HepG2 (cell line): ENCODE measurements at regions not wholly inside any gene's neighbourhood (a gene's known extent, or its start where the extent isn't known, plus 50 kb on each side); places are given as distances from the start of the nearest gene placed in this dataset.

Experiments
- ATAC-seq: fragments of 200-7000 bp; cut with Tn5 transposase; 3 replicates; pipeline ENCODE4 v1.9.1; 2020; ENCODE audit warnings: mild to moderate bottlenecking, moderate library complexity
- BruUV-seq: library from RNA; stranded (reverse); fragments of 400-500 nt; replicated peaks from 2 replicates; lab custom pipeline; 2021; lab: Mats Ljungman, UMichigan
- CTCF ChIA-PET: fragments of 300-600 bp; formaldehyde crosslinking; extraction: SDS; loops from one replicate; lab custom pipeline; 2021; ENCODE audit warnings: low total read pairs, inconsistent platforms, low intra/inter-chr PET ratio; lab: Yijun Ruan, JAX
- POLR2A ChIA-PET: fragments of 350-600 bp; sonication (Branson Sonifier 250); formaldehyde crosslinking; loops from one replicate; lab custom pipeline; 2020; ENCODE audit warnings: antibody characterized with exemption, inconsistent platforms; lab: Yijun Ruan, JAX
- DNase-seq: peaks from one replicate; pipeline ENCODE4 v3.0.0-alpha.2; 2015; ENCODE audit warnings: low spot score
- FAIRE-seq: peaks from 3 replicates; lab custom pipeline; 2011; peaks lifted over from hg19 to GRCh38; lab: Jason Lieb, UNC
- H2AFZ ChIP-seq: one replicate; pipeline ENCODE4 v1.6.1; 2011; ENCODE audit warnings: low read length, inconsistent platforms
- H3K27ac ChIP-seq: fragments of 300-600 bp; 3 replicates; pipeline ENCODE4 v1.8.0; 2011; ENCODE audit warnings: mixed run types, mild to moderate bottlenecking, mixed read lengths, low read length, inconsistent platforms; ENCODE audit not compliant: insufficient read depth; ENCODE audit errors: extremely low read length
- H3K27me3 ChIP-seq, 2 experiments: fragments of 200-600 bp in 1 of 2; 2 replicates in 1 of 2; 3 replicates in 1 of 2; pipeline versions ENCODE4 v1.6.0 to v1.8.0; 2011; ENCODE audit warnings: low read length in 2 of 2, mild to moderate bottlenecking in 2 of 2, moderate library complexity in 2 of 2, inconsistent platforms in 1 of 2; ENCODE audit not compliant: insufficient read depth in 2 of 2, control insufficient read depth in 1 of 2
- H3K36me3 ChIP-seq, 2 experiments: fragments of 200-600 bp in 1 of 2; replicated peaks in 1 of 2; 2 replicates in 1 of 2; 3 replicates in 1 of 2; pipeline versions ENCODE4 v1.5.1 to v1.8.0; 2011; ENCODE audit warnings: low read length in 2 of 2, inconsistent platforms in 1 of 2; ENCODE audit not compliant: insufficient read depth in 2 of 2, control insufficient read depth in 1 of 2
- H3K4me1 ChIP-seq: 2 replicates; pipeline ENCODE4 v1.5.1; 2012; ENCODE audit warnings: low read length, inconsistent platforms; ENCODE audit not compliant: insufficient read depth
- H3K4me2 ChIP-seq: 2 replicates; pipeline ENCODE4 v1.6.0; 2011; ENCODE audit warnings: low read depth, low read length, inconsistent platforms
- H3K4me3 ChIP-seq, 3 experiments: fragments of 200-600 bp in 1 of 3; sonication (generic), shearing (Covaris generic) in 1 of 3; replicated peaks in 1 of 3; 2 replicates each; pipeline ENCODE4 v1.5.1; 2011 to 2016; ENCODE audit warnings: low read length in 3 of 3, inconsistent platforms in 2 of 3, low read depth in 2 of 3, mild to moderate bottlenecking in 2 of 3, control low read depth in 1 of 3, mixed read lengths in 1 of 3; ENCODE audit not compliant: insufficient read depth in 1 of 3
- H3K79me2 ChIP-seq: one replicate; pipeline ENCODE4 v1.6.1; 2011; ENCODE audit warnings: low read length, inconsistent platforms; ENCODE audit not compliant: insufficient read depth
- H3K9ac ChIP-seq: 2 replicates; pipeline ENCODE4 v1.6.0; 2011; ENCODE audit warnings: mild to moderate bottlenecking, low read depth, low read length, inconsistent platforms; ENCODE audit not compliant: insufficient read depth
- H3K9me3 ChIP-seq: 2 replicates; pipeline ENCODE4 v1.5.1; 2012; ENCODE audit warnings: mild to moderate bottlenecking, low read length
- H4K20me1 ChIP-seq: 2 replicates; pipeline ENCODE4 v1.6.0; 2011; ENCODE audit warnings: inconsistent platforms, mild to moderate bottlenecking, low read length, moderate library complexity; ENCODE audit not compliant: insufficient read depth
- ATRX ChIP-seq: sonication (generic); formaldehyde crosslinking; IDR thresholded peaks from 2 replicates; pipeline ENCODE4 v1.4.0; 2020; ENCODE audit warnings: missing genetic modification reagents, borderline replicate concordance
- CHCHD3 ChIP-seq: sonication (generic); formaldehyde crosslinking; IDR thresholded peaks from 2 replicates; pipeline ENCODE4 v1.8.0; 2022; ENCODE audit warnings: mild to moderate bottlenecking, missing genetic modification reagents, moderate library complexity
- ELK4 ChIP-seq: sonication (generic); formaldehyde crosslinking; IDR thresholded peaks from 2 replicates; pipeline ENCODE4 v1.9.0; 2021; ENCODE audit warnings: missing genetic modification reagents, borderline replicate concordance
- HNRNPUL1 ChIP-seq: fragments of 200-400 bp; formaldehyde crosslinking; IDR thresholded peaks from 2 replicates; pipeline ENCODE4 v1.6.1; 2017; ENCODE audit warnings: low read depth, mild to moderate bottlenecking, low read length, moderate library complexity
- HOXA7 ChIP-seq: sonication (generic); formaldehyde crosslinking; IDR thresholded peaks from 2 replicates; pipeline ENCODE4 v1.8.1; 2022; ENCODE audit warnings: mild to moderate bottlenecking, missing genetic modification reagents, moderate library complexity
- ISL2 ChIP-seq: sonication (generic); formaldehyde crosslinking; IDR thresholded peaks from 2 replicates; pipeline ENCODE4 v1.5.0; 2020; ENCODE audit warnings: missing genetic modification reagents
- JARID2 ChIP-seq: sonication (generic); formaldehyde crosslinking; IDR thresholded peaks from 2 replicates; pipeline ENCODE4 v1.8.1; 2023; ENCODE audit warnings: missing genetic modification reagents, inconsistent platforms; ENCODE audit not compliant: insufficient replicate concordance
- MAFG ChIP-seq: sonication (generic); formaldehyde crosslinking; IDR thresholded peaks from 2 replicates; pipeline ENCODE4 v1.5.1; 2020; ENCODE audit warnings: mild to moderate bottlenecking, missing genetic modification reagents
- NFIB ChIP-seq: sonication (generic); formaldehyde crosslinking; IDR thresholded peaks from 2 replicates; pipeline ENCODE4 v1.9.0; 2021; ENCODE audit warnings: missing genetic modification reagents, mild to moderate bottlenecking, borderline replicate concordance
- SRY ChIP-seq: sonication (generic); formaldehyde crosslinking; IDR thresholded peaks from 2 replicates; pipeline ENCODE4 v1.8.0; 2022; ENCODE audit warnings: mild to moderate bottlenecking, missing genetic modification reagents
- ZFP91 ChIP-seq: sonication (generic); formaldehyde crosslinking; IDR thresholded peaks from 2 replicates; pipeline ENCODE4 v1.9.0; 2022; ENCODE audit warnings: missing genetic modification reagents, mild to moderate bottlenecking, borderline replicate concordance
- ZNF12 ChIP-seq: sonication (generic); formaldehyde crosslinking; IDR thresholded peaks from 2 replicates; pipeline ENCODE4 v1.5.0; 2020; ENCODE audit warnings: missing genetic modification reagents
- ZNF564 ChIP-seq: sonication (generic); formaldehyde crosslinking; IDR thresholded peaks from 2 replicates; pipeline ENCODE4 v1.8.1; 2023; ENCODE audit warnings: mild to moderate bottlenecking, missing genetic modification reagents
- ZNF569 ChIP-seq: sonication (generic); formaldehyde crosslinking; IDR thresholded peaks from 2 replicates; pipeline ENCODE4 v1.5.0; 2020; ENCODE audit warnings: mild to moderate bottlenecking, missing genetic modification reagents, moderate library complexity, borderline replicate concordance
- ZNF710 ChIP-seq: sonication (generic); formaldehyde crosslinking; IDR thresholded peaks from 2 replicates; pipeline ENCODE4 v1.5.0; 2020; ENCODE audit warnings: mild to moderate bottlenecking, missing genetic modification reagents, borderline replicate concordance
- ZNF746 ChIP-seq: sonication (generic); formaldehyde crosslinking; IDR thresholded peaks from 2 replicates; pipeline ENCODE4 v1.8.0; 2022; ENCODE audit warnings: mild to moderate bottlenecking, missing genetic modification reagents
- WGBS: methylation state at CpG from one replicate; pipeline ENCODE4 v1.1.6; 2017; ENCODE audit warnings: low lambda C conversion rate; 5-methylcytosine and 5-hydroxymethylcytosine counted together
- in situ Hi-C: cut with HindIII; loops from 2 replicates; pipeline ENCODE4 v1.10.0; 2017; ENCODE audit warnings: low pct_unique_long_range_greater_than_20kb; ENCODE audit not compliant: extremely low pct_ligation_motif_present
- intact Hi-C: fragments of 100-400 bp; cut with micrococcal nuclease; formaldehyde crosslinking; loops from one replicate; pipeline ENCODE4 v1.10.0; 2022; ENCODE audit not compliant: unreplicated experiment
- TF ChIP-seq, protein P1 (sequence below): IDR thresholded peaks from 2 replicates; pipeline ENCODE4 v1.6.1; 2012; ENCODE audit warnings: low read length, improper control_type of control experiment

- no peak for TF ChIP-seq ZNF710
Measured at GRCh38 chr2:121904656-121905055, 149.2 kb downstream of the TSN start (continued).

DNA sequence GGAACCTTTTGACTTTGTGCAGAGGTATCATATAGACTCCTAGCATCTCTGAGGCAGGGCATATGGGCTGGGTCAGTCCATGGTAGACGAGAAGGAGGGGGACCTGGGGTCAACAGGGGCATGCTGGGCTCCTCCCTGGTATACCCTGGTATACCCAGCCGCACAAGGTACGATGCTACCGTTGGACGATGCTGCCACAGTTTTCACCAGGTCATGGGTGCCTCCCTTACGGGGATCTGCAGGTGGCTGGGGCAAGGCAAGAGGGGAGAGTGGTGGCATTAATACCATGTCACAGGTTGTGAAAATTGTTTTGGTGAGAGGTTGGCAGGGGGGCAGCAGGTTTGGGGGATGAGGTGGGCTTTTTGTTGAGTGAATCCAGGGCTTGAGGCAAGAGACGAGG, 149.8 kb downstream of the TSN start:
- TF ChIP-seq ZNF569 (CRISPR knock-in tag) (no peak), HNRNPUL1 (no peak), MAFG (CRISPR knock-in tag) (no peak), ELK4 (no peak), CHCHD3 (CRISPR knock-in tag) (no peak), ATRX (CRISPR knock-in tag) (no peak), JARID2 (no peak), ZNF746 (CRISPR knock-in tag) (no peak), SRY (CRISPR knock-in tag) (no peak), NFIB (CRISPR knock-in tag) (no peak), ZFP91 (CRISPR knock-in tag) (no peak), ZNF12 (CRISPR knock-in tag) (no peak), HOXA7 (no peak), ZNF564 (no peak), ISL2 (no peak)
- TF ChIP-seq, protein P1, sequence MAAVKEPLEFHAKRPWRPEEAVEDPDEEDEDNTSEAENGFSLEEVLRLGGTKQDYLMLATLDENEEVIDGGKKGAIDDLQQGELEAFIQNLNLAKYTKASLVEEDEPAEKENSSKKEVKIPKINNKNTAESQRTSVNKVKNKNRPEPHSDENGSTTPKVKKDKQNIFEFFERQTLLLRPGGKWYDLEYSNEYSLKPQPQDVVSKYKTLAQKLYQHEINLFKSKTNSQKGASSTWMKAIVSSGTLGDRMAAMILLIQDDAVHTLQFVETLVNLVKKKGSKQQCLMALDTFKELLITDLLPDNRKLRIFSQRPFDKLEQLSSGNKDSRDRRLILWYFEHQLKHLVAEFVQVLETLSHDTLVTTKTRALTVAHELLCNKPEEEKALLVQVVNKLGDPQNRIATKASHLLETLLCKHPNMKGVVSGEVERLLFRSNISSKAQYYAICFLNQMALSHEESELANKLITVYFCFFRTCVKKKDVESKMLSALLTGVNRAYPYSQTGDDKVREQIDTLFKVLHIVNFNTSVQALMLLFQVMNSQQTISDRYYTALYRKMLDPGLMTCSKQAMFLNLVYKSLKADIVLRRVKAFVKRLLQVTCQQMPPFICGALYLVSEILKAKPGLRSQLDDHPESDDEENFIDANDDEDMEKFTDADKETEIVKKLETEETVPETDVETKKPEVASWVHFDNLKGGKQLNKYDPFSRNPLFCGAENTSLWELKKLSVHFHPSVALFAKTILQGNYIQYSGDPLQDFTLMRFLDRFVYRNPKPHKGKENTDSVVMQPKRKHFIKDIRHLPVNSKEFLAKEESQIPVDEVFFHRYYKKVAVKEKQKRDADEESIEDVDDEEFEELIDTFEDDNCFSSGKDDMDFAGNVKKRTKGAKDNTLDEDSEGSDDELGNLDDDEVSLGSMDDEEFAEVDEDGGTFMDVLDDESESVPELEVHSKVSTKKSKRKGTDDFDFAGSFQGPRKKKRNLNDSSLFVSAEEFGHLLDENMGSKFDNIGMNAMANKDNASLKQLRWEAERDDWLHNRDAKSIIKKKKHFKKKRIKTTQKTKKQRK, result no peak
- no peak for DNase-seq
- no peak overlapping the region for H2AFZ ChIP-seq
- no peak overlapping the region for H3K4me3 ChIP-seq
- H3K27me3 ChIP-seq, result peaks cover 7 to 70% of the 10 kb centered on the region in 2 experiments
- no peak for FAIRE-seq
- no peak overlapping the region for H3K4me2 ChIP-seq
- no peaks in the 10 kb centered on the region for H4K20me1 ChIP-seq
- ATAC-seq, result no peak
- H3K27ac ChIP-seq, result no peak overlapping the region
- no peaks in the 10 kb centered on the region for H3K36me3 ChIP-seq
- WGBS, result 26% methylated on average over 7 of the region's 7 CpGs
- in situ Hi-C loops (no loop called here), intact Hi-C loops (no loop called here)
- no peaks in the 10 kb centered on the region for H3K4me1 ChIP-seq
- no peak overlapping the region for H3K9ac ChIP-seq
- no peaks in the 10 kb centered on the region for H3K9me3 ChIP-seq
- BruUV-seq, result no TSS peak
- POLR2A ChIA-PET, result no interaction called here
- CTCF ChIA-PET, result no interaction called here
- no peaks in the 10 kb centered on the region for H3K79me2 ChIP-seq
